HEK293 (cell line): ENCODE measurements at regions not wholly inside any gene's neighbourhood (a gene's known extent, or its start where the extent isn't known, plus 50 kb on each side); places are given as distances from the start of the nearest gene placed in this dataset.

Source experiments
- OSR2 ChIP-seq: fragments of 450-650 bp; formaldehyde crosslinking; IDR thresholded peaks from 2 replicates; pipeline ENCODE4 v1.5.1; 2016; ENCODE audit warnings: missing biosample characterization, missing genetic modification characterization
- ZNF140 ChIP-seq: fragments of 450-650 bp; formaldehyde crosslinking; IDR thresholded peaks from 2 replicates; pipeline ENCODE4 v1.5.1; 2016; ENCODE audit warnings: missing biosample characterization, missing genetic modification characterization
- TF ChIP-seq, protein P1 (sequence below): fragments of 450-650 bp; formaldehyde crosslinking; IDR thresholded peaks from 2 replicates; pipeline ENCODE4 v1.5.1; 2016; ENCODE audit warnings: missing biosample characterization, missing genetic modification characterization
- TF ChIP-seq, protein P2 (sequence below): fragments of 450-650 bp; formaldehyde crosslinking; IDR thresholded peaks from 2 replicates; pipeline ENCODE4 v1.5.1; 2017; ENCODE audit warnings: missing biosample characterization, mild to moderate bottlenecking, missing genetic modification characterization, moderate library complexity

DNA sequence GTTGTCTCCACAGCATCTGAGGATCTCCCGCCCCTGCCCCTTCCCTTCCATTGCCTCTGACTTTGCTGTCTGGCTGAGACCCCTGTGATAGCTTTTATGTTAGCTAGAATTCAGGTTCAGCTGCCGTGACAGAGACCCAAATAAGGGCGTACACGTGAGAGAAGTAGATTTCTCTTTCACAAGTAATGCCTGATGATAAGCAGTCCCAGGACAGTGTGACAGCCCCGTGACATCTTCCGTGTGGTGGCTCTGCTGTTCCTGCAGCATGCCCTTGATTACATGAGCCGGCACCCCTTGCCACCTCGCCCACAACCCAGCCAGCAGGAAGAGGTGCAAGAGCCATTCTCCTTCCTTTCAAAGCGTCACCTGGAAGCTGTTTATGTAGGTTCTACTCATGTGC lies 130.9 kb upstream of the PODXL start:
- TF ChIP-seq, protein P1, sequence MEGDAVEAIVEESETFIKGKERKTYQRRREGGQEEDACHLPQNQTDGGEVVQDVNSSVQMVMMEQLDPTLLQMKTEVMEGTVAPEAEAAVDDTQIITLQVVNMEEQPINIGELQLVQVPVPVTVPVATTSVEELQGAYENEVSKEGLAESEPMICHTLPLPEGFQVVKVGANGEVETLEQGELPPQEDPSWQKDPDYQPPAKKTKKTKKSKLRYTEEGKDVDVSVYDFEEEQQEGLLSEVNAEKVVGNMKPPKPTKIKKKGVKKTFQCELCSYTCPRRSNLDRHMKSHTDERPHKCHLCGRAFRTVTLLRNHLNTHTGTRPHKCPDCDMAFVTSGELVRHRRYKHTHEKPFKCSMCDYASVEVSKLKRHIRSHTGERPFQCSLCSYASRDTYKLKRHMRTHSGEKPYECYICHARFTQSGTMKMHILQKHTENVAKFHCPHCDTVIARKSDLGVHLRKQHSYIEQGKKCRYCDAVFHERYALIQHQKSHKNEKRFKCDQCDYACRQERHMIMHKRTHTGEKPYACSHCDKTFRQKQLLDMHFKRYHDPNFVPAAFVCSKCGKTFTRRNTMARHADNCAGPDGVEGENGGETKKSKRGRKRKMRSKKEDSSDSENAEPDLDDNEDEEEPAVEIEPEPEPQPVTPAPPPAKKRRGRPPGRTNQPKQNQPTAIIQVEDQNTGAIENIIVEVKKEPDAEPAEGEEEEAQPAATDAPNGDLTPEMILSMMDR (tag by site-specific recombination) = no peak
- TF ChIP-seq, protein P2, sequence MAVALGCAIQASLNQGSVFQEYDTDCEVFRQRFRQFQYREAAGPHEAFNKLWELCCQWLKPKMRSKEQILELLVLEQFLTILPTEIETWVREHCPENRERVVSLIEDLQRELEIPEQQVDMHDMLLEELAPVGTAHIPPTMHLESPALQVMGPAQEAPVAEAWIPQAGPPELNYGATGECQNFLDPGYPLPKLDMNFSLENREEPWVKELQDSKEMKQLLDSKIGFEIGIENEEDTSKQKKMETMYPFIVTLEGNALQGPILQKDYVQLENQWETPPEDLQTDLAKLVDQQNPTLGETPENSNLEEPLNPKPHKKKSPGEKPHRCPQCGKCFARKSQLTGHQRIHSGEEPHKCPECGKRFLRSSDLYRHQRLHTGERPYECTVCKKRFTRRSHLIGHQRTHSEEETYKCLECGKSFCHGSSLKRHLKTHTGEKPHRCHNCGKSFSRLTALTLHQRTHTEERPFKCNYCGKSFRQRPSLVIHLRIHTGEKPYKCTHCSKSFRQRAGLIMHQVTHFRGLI (tag by site-specific recombination) = no peak
- TF ChIP-seq ZNF140 (tag by site-specific recombination) (no peak), OSR2 (tag by site-specific recombination) (no peak)
